ENCODE measurements at regions not wholly inside any gene's neighbourhood (a gene's known extent, or its start where the extent isn't known, plus 50 kb on each side); places are given as distances from the start of the nearest gene placed in this dataset.

DNA sequence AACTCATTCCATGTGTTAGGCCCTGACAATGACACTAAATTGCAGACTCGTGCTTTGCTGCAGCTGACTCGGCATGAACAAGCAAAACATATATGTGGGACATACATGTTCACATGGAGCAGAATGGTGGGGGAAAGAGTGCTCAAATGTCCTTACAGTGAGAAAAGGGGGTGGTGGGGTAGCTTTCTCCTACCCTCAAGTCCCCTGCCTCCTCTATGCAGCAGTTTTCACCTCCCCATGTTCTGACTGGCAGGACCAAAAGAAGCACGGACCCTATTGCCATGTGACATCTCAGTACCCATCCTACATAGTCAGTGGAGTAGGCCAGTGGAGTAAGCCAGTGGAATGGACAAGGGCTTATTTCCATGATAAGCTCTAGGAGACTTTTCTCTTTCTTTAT, 259.3 kb downstream of the TTC32 start:
- TF ChIP-seq, protein P1, sequence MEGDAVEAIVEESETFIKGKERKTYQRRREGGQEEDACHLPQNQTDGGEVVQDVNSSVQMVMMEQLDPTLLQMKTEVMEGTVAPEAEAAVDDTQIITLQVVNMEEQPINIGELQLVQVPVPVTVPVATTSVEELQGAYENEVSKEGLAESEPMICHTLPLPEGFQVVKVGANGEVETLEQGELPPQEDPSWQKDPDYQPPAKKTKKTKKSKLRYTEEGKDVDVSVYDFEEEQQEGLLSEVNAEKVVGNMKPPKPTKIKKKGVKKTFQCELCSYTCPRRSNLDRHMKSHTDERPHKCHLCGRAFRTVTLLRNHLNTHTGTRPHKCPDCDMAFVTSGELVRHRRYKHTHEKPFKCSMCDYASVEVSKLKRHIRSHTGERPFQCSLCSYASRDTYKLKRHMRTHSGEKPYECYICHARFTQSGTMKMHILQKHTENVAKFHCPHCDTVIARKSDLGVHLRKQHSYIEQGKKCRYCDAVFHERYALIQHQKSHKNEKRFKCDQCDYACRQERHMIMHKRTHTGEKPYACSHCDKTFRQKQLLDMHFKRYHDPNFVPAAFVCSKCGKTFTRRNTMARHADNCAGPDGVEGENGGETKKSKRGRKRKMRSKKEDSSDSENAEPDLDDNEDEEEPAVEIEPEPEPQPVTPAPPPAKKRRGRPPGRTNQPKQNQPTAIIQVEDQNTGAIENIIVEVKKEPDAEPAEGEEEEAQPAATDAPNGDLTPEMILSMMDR (conservative IDR thresholded peaks at IDR 0.05; ENCODE audit: low read depth, low read length) = no peak
- no peak for TF ChIP-seq EZH2 (IDR thresholded peaks at IDR 0.05; ENCODE audit: low read length, unreplicated experiment)

Data from PC-3 (cell line).